ENCODE measurements at regions not wholly inside any gene's neighbourhood (a gene's known extent, or its start where the extent isn't known, plus 50 kb on each side); places are given as distances from the start of the nearest gene placed in this dataset.

DNA sequence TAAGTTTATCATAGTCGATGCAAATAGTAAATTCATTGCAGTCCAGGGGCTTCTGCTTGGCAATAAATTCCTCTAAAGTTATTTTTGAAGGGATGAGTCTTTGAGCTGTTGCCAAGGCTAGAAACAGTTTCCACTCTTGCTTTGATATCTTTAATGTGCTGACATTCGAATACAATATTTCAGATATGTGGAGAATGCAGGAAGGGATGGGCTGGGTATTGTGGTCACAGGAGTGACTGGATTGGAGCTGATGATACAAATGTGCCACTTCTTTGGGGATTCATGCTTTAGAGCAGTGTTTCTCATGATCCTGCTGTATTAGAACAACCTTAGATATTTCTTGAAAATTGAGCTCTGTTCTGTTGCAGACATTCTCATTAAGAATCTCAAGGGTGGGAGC is 139.0 kb downstream of the PRDM13 start:
- DNase-seq = no peak
- Histone ChIP-seq H3K9me3 (no peaks in the 10 kb centered on the region), H3K36me3 (ENCODE audit: low read depth) (no peaks in the 10 kb centered on the region), H3K4me3 (no peak overlapping the region), H3K4me1 (ENCODE audit: low read depth) (no peaks in the 10 kb centered on the region)
- TF ChIP-seq, protein P1, sequence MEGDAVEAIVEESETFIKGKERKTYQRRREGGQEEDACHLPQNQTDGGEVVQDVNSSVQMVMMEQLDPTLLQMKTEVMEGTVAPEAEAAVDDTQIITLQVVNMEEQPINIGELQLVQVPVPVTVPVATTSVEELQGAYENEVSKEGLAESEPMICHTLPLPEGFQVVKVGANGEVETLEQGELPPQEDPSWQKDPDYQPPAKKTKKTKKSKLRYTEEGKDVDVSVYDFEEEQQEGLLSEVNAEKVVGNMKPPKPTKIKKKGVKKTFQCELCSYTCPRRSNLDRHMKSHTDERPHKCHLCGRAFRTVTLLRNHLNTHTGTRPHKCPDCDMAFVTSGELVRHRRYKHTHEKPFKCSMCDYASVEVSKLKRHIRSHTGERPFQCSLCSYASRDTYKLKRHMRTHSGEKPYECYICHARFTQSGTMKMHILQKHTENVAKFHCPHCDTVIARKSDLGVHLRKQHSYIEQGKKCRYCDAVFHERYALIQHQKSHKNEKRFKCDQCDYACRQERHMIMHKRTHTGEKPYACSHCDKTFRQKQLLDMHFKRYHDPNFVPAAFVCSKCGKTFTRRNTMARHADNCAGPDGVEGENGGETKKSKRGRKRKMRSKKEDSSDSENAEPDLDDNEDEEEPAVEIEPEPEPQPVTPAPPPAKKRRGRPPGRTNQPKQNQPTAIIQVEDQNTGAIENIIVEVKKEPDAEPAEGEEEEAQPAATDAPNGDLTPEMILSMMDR (IDR thresholded peaks at IDR 0.05) = no peak
- intact Hi-C loops (cut with DNase I, micrococcal nuclease) = loop anchor here (10.0 kb wide), 1 partner anchor 281 kb away; no protein-coding TSS in a partner anchor
- ATAC-seq = no peak

- peak; percentile 84 for ATAC-seq
- TF ChIP-seq, protein P1 (IDR thresholded peaks at IDR 0.05) = peak; percentile 65
- DNase-seq = peak in 1 of 3 donors; percentile 78
- no peaks in the 10 kb centered on the region for H3K36me3 ChIP-seq (ENCODE audit: low read depth)
- H3K4me3 ChIP-seq = no peak overlapping the region
- intact Hi-C loops (cut with DNase I, micrococcal nuclease) = loop anchor here (10.0 kb wide), 1 partner anchor 282 kb away; no protein-coding TSS in a partner anchor
- H3K4me1 ChIP-seq (ENCODE audit: low read depth) = no peaks in the 10 kb centered on the region
- H3K9me3 ChIP-seq = no peaks in the 10 kb centered on the region
Observed at GRCh38 chr6:99746261-99746895, 139.7 kb downstream of the PRDM13 start.

GRCh38 chr6:99761711-99762110 is 155.1 kb downstream of the PRDM13 start:
- DNase-seq (no peak), ATAC-seq (no peak)
- intact Hi-C loops (cut with DNase I, micrococcal nuclease) = no loop called here
- Histone ChIP-seq H3K9me3 (no peaks in the 10 kb centered on the region), H3K4me1 (ENCODE audit: low read depth) (no peaks in the 10 kb centered on the region), H3K36me3 (ENCODE audit: low read depth) (no peaks in the 10 kb centered on the region), H3K4me3 (no peak overlapping the region)
- TF ChIP-seq, protein P1 (IDR thresholded peaks at IDR 0.05) = no peak

DNA sequence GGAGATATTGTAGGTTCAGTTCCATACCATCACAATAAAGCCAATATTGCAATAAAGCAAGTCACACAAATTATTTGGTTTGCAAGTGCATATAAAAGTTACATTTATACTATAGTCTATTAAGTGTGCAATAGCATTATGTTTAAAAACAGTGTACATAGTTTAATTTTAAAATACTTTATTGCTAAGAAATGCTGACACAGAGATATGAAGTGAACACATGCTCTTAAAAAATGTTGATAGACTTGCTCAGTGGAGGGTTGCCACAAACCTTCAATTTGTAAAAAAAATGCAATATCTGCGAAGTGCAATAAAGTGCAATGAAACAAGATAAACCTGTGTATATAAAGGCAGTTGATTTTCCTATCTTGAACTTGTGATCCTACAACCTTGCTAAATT is 161.5 kb downstream of the PRDM13 start:
- TF ChIP-seq, protein P1 (IDR thresholded peaks at IDR 0.05) = no peak
- no peaks in the 10 kb centered on the region for H3K4me1 ChIP-seq (ENCODE audit: low read depth)
- H3K4me3 ChIP-seq = no peak overlapping the region
- H3K36me3 ChIP-seq (ENCODE audit: low read depth) = no peaks in the 10 kb centered on the region
- ATAC-seq (no peak), DNase-seq (no peak)
- H3K9me3 ChIP-seq = no peaks in the 10 kb centered on the region
- intact Hi-C loops (cut with DNase I, micrococcal nuclease) = no loop called here

GRCh38 chr6:99779631-99780555 is 173.3 kb downstream of the PRDM13 start:
- intact Hi-C loops (cut with DNase I, micrococcal nuclease) = no loop called here
- DNase-seq = no peak
- no peaks in the 10 kb centered on the region for H3K9me3 ChIP-seq
- H3K36me3 ChIP-seq (ENCODE audit: low read depth) = no peaks in the 10 kb centered on the region
- no peaks in the 10 kb centered on the region for H3K4me1 ChIP-seq (ENCODE audit: low read depth)
- TF ChIP-seq, protein P1 (IDR thresholded peaks at IDR 0.05) = no peak
- ATAC-seq = no peak
- no peak overlapping the region for H3K4me3 ChIP-seq
